GM12874 (cell line): ENCODE measurements at regions not wholly inside any gene's neighbourhood (a gene's known extent, or its start where the extent isn't known, plus 50 kb on each side); places are given as distances from the start of the nearest gene placed in this dataset.

Experiments
- TF ChIP-seq, protein P1 (sequence below): IDR thresholded peaks from 2 replicates; pipeline ENCODE4 v1.5.1; 2011; ENCODE audit warnings: low read depth, mild to moderate bottlenecking, control low read depth, low read length, moderate library complexity; ENCODE audit not compliant: insufficient read depth

GRCh38 chr2:120579916-120580685 lies 155.6 kb upstream of the GLI2 start:
- TF ChIP-seq, protein P1, sequence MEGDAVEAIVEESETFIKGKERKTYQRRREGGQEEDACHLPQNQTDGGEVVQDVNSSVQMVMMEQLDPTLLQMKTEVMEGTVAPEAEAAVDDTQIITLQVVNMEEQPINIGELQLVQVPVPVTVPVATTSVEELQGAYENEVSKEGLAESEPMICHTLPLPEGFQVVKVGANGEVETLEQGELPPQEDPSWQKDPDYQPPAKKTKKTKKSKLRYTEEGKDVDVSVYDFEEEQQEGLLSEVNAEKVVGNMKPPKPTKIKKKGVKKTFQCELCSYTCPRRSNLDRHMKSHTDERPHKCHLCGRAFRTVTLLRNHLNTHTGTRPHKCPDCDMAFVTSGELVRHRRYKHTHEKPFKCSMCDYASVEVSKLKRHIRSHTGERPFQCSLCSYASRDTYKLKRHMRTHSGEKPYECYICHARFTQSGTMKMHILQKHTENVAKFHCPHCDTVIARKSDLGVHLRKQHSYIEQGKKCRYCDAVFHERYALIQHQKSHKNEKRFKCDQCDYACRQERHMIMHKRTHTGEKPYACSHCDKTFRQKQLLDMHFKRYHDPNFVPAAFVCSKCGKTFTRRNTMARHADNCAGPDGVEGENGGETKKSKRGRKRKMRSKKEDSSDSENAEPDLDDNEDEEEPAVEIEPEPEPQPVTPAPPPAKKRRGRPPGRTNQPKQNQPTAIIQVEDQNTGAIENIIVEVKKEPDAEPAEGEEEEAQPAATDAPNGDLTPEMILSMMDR: no peak

DNA sequence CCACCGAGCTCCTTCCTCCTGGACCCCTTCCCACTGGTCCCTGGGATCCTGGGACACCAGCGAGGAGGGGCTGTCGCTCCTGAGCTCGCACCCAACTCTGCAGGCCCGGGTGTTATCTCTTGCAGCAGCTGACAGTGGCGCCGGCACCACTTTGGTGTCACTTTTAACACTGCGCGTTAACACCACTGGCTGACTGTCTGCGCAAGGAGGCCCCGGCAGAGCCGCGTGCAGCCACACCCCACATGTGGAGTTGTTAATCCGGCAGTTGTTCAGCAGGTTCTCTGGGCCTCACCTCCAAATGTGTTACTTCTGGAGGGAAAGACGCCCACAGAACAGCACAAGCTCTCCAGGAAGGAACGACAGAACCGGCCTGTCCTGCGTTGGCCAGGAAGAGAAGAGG lies 155.0 kb upstream of the GLI2 start:
- TF ChIP-seq, protein P1: no peak

GRCh38 chr2:120583121-120583520 lies 152.5 kb upstream of the GLI2 start:
- TF ChIP-seq, protein P1: no peak

- TF ChIP-seq, protein P1: no peak
These were observed 151.7 kb upstream of the GLI2 start for GRCh38 chr2:120583851-120584570.

GRCh38 chr2:120586507-120587278 lies 149.0 kb upstream of the GLI2 start:
- TF ChIP-seq, protein P1: no peak

DNA sequence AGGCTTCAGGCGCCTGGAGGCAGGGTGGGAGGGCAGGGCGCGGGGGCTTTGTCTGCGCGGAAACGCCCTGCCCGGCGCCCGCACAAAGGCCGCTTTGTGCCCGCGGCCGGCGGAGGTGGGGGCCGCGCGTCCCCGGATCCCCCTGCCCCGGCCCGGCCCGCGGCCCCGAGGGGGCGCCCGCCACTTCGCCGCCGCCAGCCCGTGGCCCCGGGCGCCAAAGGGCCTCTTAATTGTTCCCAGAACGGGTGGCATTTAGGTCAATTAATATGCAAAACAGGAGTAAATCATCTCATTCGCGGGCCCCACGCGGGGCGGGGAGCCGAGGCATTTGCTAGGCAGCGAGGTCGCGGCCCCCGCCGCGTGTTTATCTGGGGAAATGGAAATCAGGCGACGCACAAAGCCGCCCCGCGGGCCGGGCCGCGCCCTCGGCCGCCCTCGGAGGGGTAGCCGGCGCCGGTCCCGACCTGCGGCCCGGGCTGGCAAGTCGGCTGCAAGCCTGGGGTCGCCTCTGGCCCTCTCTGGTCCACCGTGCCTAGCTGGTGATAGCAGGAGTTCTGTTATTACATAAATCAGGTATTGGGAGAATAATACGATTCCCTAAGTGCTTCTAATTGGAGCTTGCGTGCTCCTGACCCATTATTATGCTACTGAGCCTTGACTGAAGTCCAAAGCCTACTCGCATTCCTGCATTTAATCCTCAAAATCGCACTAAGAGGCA lies 148.2 kb upstream of the GLI2 start:
- TF ChIP-seq, protein P1: no peak
